GM23338 (cell line): ENCODE measurements at regions not wholly inside any gene's neighbourhood (a gene's known extent, or its start where the extent isn't known, plus 50 kb on each side); places are given as distances from the start of the nearest gene placed in this dataset.

ENCODE experiments used
- ATAC-seq: fragments of 200-7000 bp; cut with Tn5 transposase; 3 replicates; pipeline ENCODE4 v1.9.1; 2020
- DNase-seq: peaks from one replicate; pipeline ENCODE4 v3.0.0-alpha.2; 2015; ENCODE audit warnings: low spot score
- H2AFZ ChIP-seq: fragments of 200-600 bp; sonication (generic); 2 replicates; pipeline ENCODE4 v1.8.0; 2016; ENCODE audit warnings: antibody characterized with exemption, mild to moderate bottlenecking, moderate library complexity
- H3F3A ChIP-seq: fragments of 200-600 bp; sonication (generic); replicated peaks from 2 replicates; pipeline ENCODE4 v1.8.0; 2017; ENCODE audit warnings: antibody characterized with exemption, mixed run types, low read depth
- H3K27ac ChIP-seq: fragments of 200-600 bp; sonication (generic); 2 replicates; pipeline ENCODE4 v1.6.1; 2016; ENCODE audit warnings: low read depth
- H3K27me3 ChIP-seq: fragments of 200-600 bp; sonication (generic); 2 replicates; pipeline ENCODE4 v1.8.0; 2016; ENCODE audit warnings: mild to moderate bottlenecking, mixed run types, moderate library complexity; ENCODE audit not compliant: insufficient read depth
- H3K36me3 ChIP-seq: fragments of 200-600 bp; sonication (generic); 2 replicates; pipeline ENCODE4 v1.8.0; 2016; ENCODE audit warnings: mild to moderate bottlenecking; ENCODE audit not compliant: insufficient read depth
- H3K4me1 ChIP-seq: fragments of 200-600 bp; sonication (generic); 2 replicates; pipeline ENCODE4 v1.8.0; 2016; ENCODE audit warnings: mild to moderate bottlenecking, moderate library complexity; ENCODE audit not compliant: insufficient read depth
- H3K4me2 ChIP-seq: fragments of 200-600 bp; sonication (generic); 2 replicates; pipeline ENCODE4 v1.7.1; 2017; ENCODE audit warnings: mixed run types
- H3K4me3 ChIP-seq: fragments of 200-600 bp; sonication (generic); 2 replicates; pipeline ENCODE4 v1.6.1; 2016; ENCODE audit warnings: mixed run types
- H3K79me2 ChIP-seq: fragments of 200-600 bp; sonication (generic); replicated peaks from 2 replicates; pipeline ENCODE4 v1.8.0; 2017; ENCODE audit warnings: mild to moderate bottlenecking; ENCODE audit not compliant: insufficient read depth
- H3K9me2 ChIP-seq: fragments of 200-600 bp; sonication (generic); 2 replicates; pipeline ENCODE4 v1.8.0; 2017; ENCODE audit not compliant: insufficient read depth
- H4K20me1 ChIP-seq: fragments of 200-600 bp; sonication (generic); replicated peaks from 2 replicates; pipeline ENCODE4 v1.8.0; 2017; ENCODE audit warnings: mild to moderate bottlenecking; ENCODE audit not compliant: insufficient read depth
- H3K27ac Mint-ChIP-seq: 2 replicates; pipeline ENCODE4 v1.8.0; 2020; ENCODE audit warnings: inconsistent platforms, mild to moderate bottlenecking, moderate library complexity, mixed read lengths
- H3K27me3 Mint-ChIP-seq: 3 replicates; pipeline ENCODE4 v1.8.0; 2022; ENCODE audit warnings: low read depth, mild to moderate bottlenecking, moderate library complexity, mixed read lengths, inconsistent platforms; ENCODE audit not compliant: insufficient read depth, poor library complexity
- H3K36me3 Mint-ChIP-seq: 3 replicates; pipeline ENCODE4 v1.8.0; 2021; ENCODE audit warnings: low read depth, mild to moderate bottlenecking, inconsistent platforms, moderate library complexity, mixed read lengths
- H3K4me1 Mint-ChIP-seq: 3 replicates; pipeline ENCODE4 v1.8.0; 2020; ENCODE audit warnings: mild to moderate bottlenecking, inconsistent platforms, mixed read lengths
- H3K4me3 Mint-ChIP-seq: 3 replicates; pipeline ENCODE4 v1.8.0; 2021; ENCODE audit warnings: moderate library complexity, mild to moderate bottlenecking, inconsistent platforms, mixed read lengths
- H3K9me3 Mint-ChIP-seq: 3 replicates; pipeline ENCODE4 v1.8.0; 2020; ENCODE audit warnings: moderate library complexity, mild to moderate bottlenecking, inconsistent platforms, mixed read lengths
- CTCF ChIP-seq, 2 experiments: fragments of 200-600 bp in 1 of 2; sonication (generic) in 1 of 2; conservative IDR thresholded peaks; 2 replicates each; pipeline versions ENCODE4 v1.5.1 to v1.6.1; 2016 to 2017; ENCODE audit warnings: antibody characterized with exemption in 2 of 2, low read depth in 2 of 2, mild to moderate bottlenecking in 2 of 2, moderate library complexity in 1 of 2
- EZH2 ChIP-seq: fragments of 200-600 bp; sonication (generic); IDR thresholded peaks from one replicate; pipeline ENCODE4 v1.8.0; 2017; ENCODE audit warnings: antibody characterized with exemption, mild to moderate bottlenecking, low read depth; ENCODE audit not compliant: unreplicated experiment
- JUNB ChIP-seq: IDR thresholded peaks from one replicate; pipeline ENCODE4 v1.6.1; 2016; ENCODE audit warnings: antibody characterized with exemption; ENCODE audit not compliant: unreplicated experiment
- NANOG ChIP-seq: IDR thresholded peaks from 2 replicates; pipeline ENCODE4 v1.6.1; 2016; ENCODE audit warnings: antibody characterized with exemption, borderline replicate concordance
- POLR2AphosphoS5 ChIP-seq: IDR thresholded peaks from 2 replicates; pipeline ENCODE4 v1.6.1; 2016; ENCODE audit warnings: antibody characterized with exemption, low read depth
- REST ChIP-seq: IDR thresholded peaks from one replicate; pipeline ENCODE4 v1.6.1; 2018; ENCODE audit warnings: antibody characterized with exemption; ENCODE audit not compliant: unreplicated experiment
- TF ChIP-seq, protein P1 (sequence below): IDR thresholded peaks from 2 replicates; pipeline ENCODE4 v1.6.1; 2016; ENCODE audit warnings: antibody characterized with exemption
- TF ChIP-seq, protein P2 (sequence below): fragments of 250-450 bp; sonication (Bioruptor Pico); IDR thresholded peaks from 2 replicates; pipeline ENCODE4 v1.5.0; 2020; ENCODE audit warnings: mild to moderate bottlenecking, moderate library complexity

- no peak for TF ChIP-seq REST
- TF ChIP-seq JUNB = no peak
Measured at GRCh38 chr1:13926556-13926955, 226.6 kb downstream of the PRDM2 start (continued).

DNA sequence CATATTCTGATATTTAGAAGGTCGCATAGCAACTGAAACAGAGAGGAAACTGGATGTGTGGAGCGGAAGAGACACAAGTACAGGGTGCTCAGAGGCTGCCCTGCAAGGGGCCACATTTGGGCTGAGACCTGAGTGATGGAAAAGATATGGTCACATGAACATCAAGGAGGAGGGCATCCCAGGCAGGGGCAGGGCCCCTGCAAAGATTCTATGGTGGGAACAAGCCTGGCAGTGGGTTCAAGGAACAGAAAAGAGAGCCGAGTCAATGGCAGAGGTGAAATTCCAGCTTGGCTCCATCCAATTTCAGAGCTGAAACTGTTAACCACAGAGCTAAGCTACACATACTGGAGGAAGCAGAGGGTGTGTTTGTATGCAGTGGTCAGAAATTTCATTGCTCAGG, 227.7 kb downstream of the PRDM2 start:
- DNase-seq = no peak
- H3K27ac Mint-ChIP-seq = no peak overlapping the region
- H3K36me3 ChIP-seq = no peaks in the 10 kb centered on the region
- no peaks in the 10 kb centered on the region for H3K4me1 ChIP-seq
- no peak overlapping the region for H2AFZ ChIP-seq
- H3K27ac ChIP-seq = no peak overlapping the region
- H3F3A ChIP-seq = no peaks in the 10 kb centered on the region
- H3K79me2 ChIP-seq = no peaks in the 10 kb centered on the region
- no peak for ATAC-seq
- peaks cover 5% of the 10 kb centered on the region for H3K27me3 Mint-ChIP-seq
- no peak overlapping the region for H3K4me3 Mint-ChIP-seq
- no peaks in the 10 kb centered on the region for H4K20me1 ChIP-seq
- H3K36me3 Mint-ChIP-seq = no peaks in the 10 kb centered on the region
- H3K9me2 ChIP-seq = peaks cover under 1% of the 10 kb centered on the region; the same call in 1 of the 2 replicates
- H3K4me1 Mint-ChIP-seq = peaks cover 3% of the 10 kb centered on the region; the same call in 1 of the 3 replicates
- H3K27me3 ChIP-seq = no peaks in the 10 kb centered on the region
- H3K4me3 ChIP-seq = no peak overlapping the region
- no peak overlapping the region for H3K4me2 ChIP-seq
- no peaks in the 10 kb centered on the region; the same call in 2 of the 3 replicates for H3K9me3 Mint-ChIP-seq
- no peak for TF ChIP-seq JUNB
- TF ChIP-seq NANOG = no peak
- TF ChIP-seq REST = no peak
- no peak for TF ChIP-seq CTCF (conservative IDR thresholded peaks at IDR 0.05; ENCODE audit: low read depth in 2 of 2)
- TF ChIP-seq POLR2AphosphoS5 = no peak
- TF ChIP-seq, protein P1, sequence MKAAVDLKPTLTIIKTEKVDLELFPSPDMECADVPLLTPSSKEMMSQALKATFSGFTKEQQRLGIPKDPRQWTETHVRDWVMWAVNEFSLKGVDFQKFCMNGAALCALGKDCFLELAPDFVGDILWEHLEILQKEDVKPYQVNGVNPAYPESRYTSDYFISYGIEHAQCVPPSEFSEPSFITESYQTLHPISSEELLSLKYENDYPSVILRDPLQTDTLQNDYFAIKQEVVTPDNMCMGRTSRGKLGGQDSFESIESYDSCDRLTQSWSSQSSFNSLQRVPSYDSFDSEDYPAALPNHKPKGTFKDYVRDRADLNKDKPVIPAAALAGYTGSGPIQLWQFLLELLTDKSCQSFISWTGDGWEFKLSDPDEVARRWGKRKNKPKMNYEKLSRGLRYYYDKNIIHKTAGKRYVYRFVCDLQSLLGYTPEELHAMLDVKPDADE = no peak
- no peak for TF ChIP-seq EZH2
- TF ChIP-seq, protein P2, sequence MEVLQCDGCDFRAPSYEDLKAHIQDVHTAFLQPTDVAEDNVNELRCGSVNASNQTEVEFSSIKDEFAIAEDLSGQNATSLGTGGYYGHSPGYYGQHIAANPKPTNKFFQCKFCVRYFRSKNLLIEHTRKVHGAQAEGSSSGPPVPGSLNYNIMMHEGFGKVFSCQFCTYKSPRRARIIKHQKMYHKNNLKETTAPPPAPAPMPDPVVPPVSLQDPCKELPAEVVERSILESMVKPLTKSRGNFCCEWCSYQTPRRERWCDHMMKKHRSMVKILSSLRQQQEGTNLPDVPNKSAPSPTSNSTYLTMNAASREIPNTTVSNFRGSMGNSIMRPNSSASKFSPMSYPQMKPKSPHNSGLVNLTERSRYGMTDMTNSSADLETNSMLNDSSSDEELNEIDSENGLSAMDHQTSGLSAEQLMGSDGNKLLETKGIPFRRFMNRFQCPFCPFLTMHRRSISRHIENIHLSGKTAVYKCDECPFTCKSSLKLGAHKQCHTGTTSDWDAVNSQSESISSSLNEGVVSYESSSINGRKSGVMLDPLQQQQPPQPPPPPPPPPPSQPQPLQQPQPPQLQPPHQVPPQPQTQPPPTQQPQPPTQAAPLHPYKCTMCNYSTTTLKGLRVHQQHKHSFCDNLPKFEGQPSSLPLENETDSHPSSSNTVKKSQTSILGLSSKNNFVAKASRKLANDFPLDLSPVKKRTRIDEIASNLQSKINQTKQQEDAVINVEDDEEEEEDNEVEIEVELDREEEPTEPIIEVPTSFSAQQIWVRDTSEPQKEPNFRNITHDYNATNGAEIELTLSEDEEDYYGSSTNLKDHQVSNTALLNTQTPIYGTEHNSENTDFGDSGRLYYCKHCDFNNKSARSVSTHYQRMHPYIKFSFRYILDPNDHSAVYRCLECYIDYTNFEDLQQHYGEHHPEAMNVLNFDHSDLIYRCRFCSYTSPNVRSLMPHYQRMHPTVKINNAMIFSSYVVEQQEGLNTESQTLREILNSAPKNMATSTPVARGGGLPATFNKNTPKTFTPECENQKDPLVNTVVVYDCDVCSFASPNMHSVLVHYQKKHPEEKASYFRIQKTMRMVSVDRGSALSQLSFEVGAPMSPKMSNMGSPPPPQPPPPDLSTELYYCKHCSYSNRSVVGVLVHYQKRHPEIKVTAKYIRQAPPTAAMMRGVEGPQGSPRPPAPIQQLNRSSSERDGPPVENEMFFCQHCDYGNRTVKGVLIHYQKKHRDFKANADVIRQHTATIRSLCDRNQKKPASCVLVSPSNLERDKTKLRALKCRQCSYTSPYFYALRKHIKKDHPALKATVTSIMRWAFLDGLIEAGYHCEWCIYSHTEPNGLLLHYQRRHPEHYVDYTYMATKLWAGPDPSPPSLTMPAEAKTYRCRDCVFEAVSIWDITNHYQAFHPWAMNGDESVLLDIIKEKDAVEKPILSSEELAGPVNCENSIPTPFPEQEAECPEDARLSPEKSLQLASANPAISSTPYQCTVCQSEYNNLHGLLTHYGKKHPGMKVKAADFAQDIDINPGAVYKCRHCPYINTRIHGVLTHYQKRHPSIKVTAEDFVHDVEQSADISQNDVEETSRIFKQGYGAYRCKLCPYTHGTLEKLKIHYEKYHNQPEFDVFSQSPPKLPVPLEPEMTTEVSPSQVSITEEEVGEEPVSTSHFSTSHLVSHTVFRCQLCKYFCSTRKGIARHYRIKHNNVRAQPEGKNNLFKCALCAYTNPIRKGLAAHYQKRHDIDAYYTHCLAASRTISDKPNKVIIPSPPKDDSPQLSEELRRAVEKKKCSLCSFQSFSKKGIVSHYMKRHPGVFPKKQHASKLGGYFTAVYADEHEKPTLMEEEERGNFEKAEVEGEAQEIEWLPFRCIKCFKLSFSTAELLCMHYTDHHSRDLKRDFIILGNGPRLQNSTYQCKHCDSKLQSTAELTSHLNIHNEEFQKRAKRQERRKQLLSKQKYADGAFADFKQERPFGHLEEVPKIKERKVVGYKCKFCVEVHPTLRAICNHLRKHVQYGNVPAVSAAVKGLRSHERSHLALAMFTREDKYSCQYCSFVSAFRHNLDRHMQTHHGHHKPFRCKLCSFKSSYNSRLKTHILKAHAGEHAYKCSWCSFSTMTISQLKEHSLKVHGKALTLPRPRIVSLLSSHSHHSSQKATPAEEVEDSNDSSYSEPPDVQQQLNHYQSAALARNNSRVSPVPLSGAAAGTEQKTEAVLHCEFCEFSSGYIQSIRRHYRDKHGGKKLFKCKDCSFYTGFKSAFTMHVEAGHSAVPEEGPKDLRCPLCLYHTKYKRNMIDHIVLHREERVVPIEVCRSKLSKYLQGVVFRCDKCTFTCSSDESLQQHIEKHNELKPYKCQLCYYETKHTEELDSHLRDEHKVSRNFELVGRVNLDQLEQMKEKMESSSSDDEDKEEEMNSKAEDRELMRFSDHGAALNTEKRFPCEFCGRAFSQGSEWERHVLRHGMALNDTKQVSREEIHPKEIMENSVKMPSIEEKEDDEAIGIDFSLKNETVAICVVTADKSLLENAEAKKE (CRISPR knock-in tag) = no peak
